ENCODE measurements at regions not wholly inside any gene's neighbourhood (a gene's known extent, or its start where the extent isn't known, plus 50 kb on each side); places are given as distances from the start of the nearest gene placed in this dataset.
"Not testable (repeated sequence)": the region's sequence is repeated elsewhere in the genome, so short reads cannot be mapped to it uniquely, and the experiment has no call there.

DNA sequence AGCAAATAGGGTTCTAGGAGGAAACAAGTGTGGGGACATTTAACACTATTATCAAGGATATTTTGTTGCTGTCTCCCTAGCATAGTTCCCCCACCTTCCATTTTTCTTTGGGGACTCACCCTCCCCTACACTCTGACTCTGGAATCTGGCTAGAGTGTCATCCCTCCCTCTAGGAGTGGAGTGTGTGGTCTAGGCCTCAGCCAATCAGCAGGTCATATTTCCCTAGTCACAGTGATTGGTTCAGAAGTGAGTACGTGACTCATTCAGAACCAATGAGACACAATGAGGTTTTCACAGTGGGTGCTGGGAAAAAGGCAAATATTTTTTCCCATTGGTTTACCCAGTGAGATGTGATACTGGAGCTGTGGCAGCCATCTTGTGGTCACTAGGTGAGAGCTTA, 234.4 kb downstream of the SHQ1 start:
- intact Hi-C loops (cut with micrococcal nuclease) = no loop called here

DNA sequence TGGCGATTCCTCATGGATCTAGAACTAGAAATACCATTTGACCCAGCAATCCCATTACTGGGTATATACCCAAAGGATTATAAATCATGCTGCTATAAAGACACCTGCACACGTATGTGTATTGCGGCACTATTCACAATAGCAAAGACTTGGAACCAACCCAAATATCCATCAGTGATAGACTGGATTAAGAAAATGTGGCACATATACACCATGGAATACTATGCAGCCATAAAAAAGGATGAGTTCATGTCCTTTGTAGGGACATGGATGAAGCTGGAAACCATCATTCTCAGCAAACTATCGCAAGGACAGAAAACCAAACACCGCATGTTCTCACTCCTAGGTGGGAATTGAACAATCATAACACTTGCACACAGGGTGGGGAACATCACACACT, 239.1 kb downstream of the SHQ1 start:
- not testable (repeated sequence) for DNase-seq; H3K27ac ChIP-seq (replicated peaks)

More for the DNA sequence above, 234.4 kb downstream of the SHQ1 start:
- Histone ChIP-seq H3K27me3 (ENCODE audit: low read depth) (no peaks in the 10 kb centered on the region), H3K4me3 (no peak overlapping the region), H3K9me3 (replicated peaks) (peaks cover 11% of the 10 kb centered on the region), H3K36me3 (no peaks in the 10 kb centered on the region), H3K27ac (replicated peaks) (no peak overlapping the region), H3K4me1 (peaks cover 8% of the 10 kb centered on the region)
- no peak for DNase-seq
- TF ChIP-seq, protein P1, sequence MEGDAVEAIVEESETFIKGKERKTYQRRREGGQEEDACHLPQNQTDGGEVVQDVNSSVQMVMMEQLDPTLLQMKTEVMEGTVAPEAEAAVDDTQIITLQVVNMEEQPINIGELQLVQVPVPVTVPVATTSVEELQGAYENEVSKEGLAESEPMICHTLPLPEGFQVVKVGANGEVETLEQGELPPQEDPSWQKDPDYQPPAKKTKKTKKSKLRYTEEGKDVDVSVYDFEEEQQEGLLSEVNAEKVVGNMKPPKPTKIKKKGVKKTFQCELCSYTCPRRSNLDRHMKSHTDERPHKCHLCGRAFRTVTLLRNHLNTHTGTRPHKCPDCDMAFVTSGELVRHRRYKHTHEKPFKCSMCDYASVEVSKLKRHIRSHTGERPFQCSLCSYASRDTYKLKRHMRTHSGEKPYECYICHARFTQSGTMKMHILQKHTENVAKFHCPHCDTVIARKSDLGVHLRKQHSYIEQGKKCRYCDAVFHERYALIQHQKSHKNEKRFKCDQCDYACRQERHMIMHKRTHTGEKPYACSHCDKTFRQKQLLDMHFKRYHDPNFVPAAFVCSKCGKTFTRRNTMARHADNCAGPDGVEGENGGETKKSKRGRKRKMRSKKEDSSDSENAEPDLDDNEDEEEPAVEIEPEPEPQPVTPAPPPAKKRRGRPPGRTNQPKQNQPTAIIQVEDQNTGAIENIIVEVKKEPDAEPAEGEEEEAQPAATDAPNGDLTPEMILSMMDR (IDR thresholded peaks at IDR 0.05; ENCODE audit: borderline replicate concordance) = no peak

DNA sequence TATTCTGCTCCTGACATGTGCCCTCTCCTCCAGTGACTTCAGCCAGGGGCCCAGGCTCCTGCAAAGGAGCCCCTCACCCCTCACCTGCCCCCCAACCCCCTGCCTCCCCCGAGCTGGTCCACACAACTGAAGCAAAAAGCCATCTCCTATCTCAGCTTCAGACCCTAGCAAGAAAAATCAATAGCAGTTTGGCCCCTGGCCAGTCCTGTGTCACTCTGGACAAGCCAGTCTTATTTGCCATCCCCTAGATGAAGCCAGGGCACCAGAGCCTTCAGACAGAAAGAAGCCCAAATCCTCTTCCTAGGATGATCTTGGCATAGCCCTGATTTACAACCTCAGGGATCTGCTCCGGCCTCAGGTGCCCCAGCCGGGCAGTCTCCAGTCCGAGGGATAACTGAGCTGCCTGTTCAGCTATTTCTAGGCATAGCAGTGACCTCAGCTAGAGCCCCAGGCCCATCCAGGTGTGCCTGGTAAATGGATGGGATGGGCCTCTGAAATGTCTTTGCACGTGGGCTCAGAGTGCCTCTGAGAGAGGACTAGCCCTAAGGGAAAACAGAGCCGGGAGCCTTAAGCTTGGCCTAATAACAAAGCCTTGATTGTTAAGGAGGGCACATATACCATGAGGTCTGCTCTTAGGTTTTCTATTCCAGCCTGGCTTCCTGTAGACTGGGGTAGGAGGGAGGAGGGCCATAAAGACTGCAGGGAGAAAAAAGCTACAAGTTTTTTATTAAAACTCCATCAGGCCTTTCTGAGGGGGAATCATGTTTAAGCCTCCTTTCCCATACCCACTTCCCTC, 242.0 kb downstream of the SHQ1 start:
- intact Hi-C loops (cut with micrococcal nuclease) = no loop called here

More for the DNA sequence above, 239.1 kb downstream of the SHQ1 start:
- H3K4me1 ChIP-seq; H3K36me3 ChIP-seq; intact Hi-C loops (cut with micrococcal nuclease); H3K27me3 ChIP-seq (ENCODE audit: low read depth); H3K9me3 ChIP-seq (replicated peaks); H3K4me3 ChIP-seq: not testable (repeated sequence)

DNA sequence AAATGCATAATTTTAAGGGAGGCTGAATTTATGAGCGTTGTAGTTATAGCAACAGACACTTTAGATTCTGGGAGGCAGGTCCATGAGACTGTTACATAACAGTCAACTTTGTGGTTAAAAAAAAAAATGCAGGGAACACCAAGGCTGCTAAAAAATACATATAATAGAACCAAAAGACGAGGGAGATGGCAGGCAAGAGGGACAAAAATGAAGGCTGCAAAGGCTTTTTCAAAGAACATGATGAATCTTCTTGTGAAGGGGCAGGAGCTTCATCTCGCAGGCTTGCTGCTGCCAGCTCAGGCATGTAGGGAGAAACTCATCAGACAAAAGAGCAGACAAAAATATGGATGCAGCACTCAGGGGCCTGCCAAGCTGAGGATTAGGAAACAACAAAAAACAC, 243.9 kb downstream of the SHQ1 start:
- no peak overlapping the region for H3K4me3 ChIP-seq

More for the DNA sequence above, 242.0 kb downstream of the SHQ1 start:
- no peak overlapping the region for H3K4me3 ChIP-seq
- TF ChIP-seq, protein P1 (IDR thresholded peaks at IDR 0.05; ENCODE audit: borderline replicate concordance) = no peak
- H3K4me1 ChIP-seq = no peaks in the 10 kb centered on the region
- H3K9me3 ChIP-seq (replicated peaks) = no peaks in the 10 kb centered on the region
- no peak overlapping the region for H3K27ac ChIP-seq (replicated peaks)
- no peaks in the 10 kb centered on the region for H3K36me3 ChIP-seq
- no peak for DNase-seq
- no peaks in the 10 kb centered on the region for H3K27me3 ChIP-seq (ENCODE audit: low read depth)

DNA sequence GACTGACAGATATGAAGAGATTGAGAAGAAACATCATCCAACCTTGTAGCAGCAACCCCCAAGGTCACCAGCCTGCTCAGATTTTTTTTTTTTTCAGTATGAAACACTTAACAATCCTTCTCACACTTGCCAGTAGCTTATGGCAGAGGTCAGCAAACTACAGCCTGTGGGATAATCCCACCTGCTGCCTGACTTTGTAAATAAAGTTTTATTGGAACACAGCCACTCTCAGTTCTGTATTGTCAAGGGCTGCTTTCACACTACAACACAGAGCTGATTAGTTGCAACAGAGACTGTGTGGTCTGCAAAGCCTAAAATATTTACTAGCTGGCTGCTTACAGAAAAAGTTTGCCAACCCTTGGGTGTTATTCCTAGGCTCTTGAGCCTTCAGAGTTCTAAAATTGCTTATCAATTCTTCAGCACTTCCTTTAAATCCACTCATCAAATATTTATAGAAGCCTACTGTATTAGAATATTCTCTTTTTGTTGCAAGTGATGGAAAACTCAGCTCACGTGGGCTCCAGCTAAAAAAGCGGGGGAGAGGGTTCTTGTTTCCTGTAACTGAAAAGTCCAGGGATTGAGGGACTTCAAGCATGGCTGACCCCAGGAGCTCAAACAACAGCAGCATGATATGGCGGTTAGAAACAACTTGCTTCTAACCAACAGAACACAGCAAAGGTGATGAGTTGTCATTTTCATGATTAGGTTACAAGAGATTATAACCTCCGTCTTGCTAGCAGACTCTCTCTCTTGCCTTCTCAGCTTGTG, 246.1 kb downstream of the SHQ1 start:
- no peaks in the 10 kb centered on the region for H3K36me3 ChIP-seq
- no peaks in the 10 kb centered on the region for H3K9me3 ChIP-seq (replicated peaks)
- H3K27ac ChIP-seq (replicated peaks) = no peak overlapping the region
- no peak overlapping the region for H3K4me3 ChIP-seq
- DNase-seq = no peak
- intact Hi-C loops (cut with micrococcal nuclease) = no loop called here
- H3K4me1 ChIP-seq = peaks cover 6% of the 10 kb centered on the region
- TF ChIP-seq, protein P1 (IDR thresholded peaks at IDR 0.05; ENCODE audit: borderline replicate concordance) = no peak
- peaks cover 12% of the 10 kb centered on the region for H3K27me3 ChIP-seq (ENCODE audit: low read depth)

More for the DNA sequence above, 243.9 kb downstream of the SHQ1 start:
- Histone ChIP-seq H3K36me3 (no peaks in the 10 kb centered on the region), H3K27me3 (ENCODE audit: low read depth) (peaks cover 3% of the 10 kb centered on the region), H3K9me3 (replicated peaks) (no peaks in the 10 kb centered on the region), H3K27ac (replicated peaks) (no peak overlapping the region), H3K4me1 (no peaks in the 10 kb centered on the region)
- no peak for DNase-seq
- TF ChIP-seq, protein P1 (IDR thresholded peaks at IDR 0.05; ENCODE audit: borderline replicate concordance) = no peak
- intact Hi-C loops (cut with micrococcal nuclease) = no loop called here

DNA sequence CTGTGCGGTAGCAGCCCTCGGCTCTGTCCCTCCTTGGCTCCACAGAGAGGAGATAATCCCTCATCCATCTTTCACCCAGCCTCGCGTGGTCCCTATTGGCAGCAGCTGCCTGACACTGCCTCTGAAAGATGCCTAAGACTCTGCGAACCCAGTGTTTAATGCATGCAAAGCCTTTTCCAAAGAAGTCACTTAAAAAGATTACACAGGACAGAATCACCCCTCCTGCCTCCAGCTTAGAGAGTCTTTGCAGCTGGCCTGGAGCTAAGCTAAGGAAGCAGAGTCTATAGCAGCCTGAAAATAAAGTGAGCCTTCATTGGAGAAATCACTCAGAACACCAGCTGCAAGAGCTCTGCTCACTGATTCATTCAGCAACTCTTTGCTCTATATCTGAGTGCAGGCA, 247.2 kb downstream of the SHQ1 start:
- no peaks in the 10 kb centered on the region for H3K9me3 ChIP-seq (replicated peaks)
- no peak for DNase-seq
- no peak overlapping the region for H3K27ac ChIP-seq (replicated peaks)
- peaks cover 23% of the 10 kb centered on the region for H3K27me3 ChIP-seq (ENCODE audit: low read depth)
- H3K4me1 ChIP-seq = peaks cover 6% of the 10 kb centered on the region
- intact Hi-C loops (cut with micrococcal nuclease) = no loop called here
- no peak overlapping the region for H3K4me3 ChIP-seq
- H3K36me3 ChIP-seq = no peaks in the 10 kb centered on the region
- TF ChIP-seq, protein P1 (IDR thresholded peaks at IDR 0.05; ENCODE audit: borderline replicate concordance) = no peak
